Breast epithelium (tissue), 4 donors: ENCODE measurements at regions not wholly inside any gene's neighbourhood (a gene's known extent, or its start where the extent isn't known, plus 50 kb on each side); places are given as distances from the start of the nearest gene placed in this dataset.

Source experiments
- DNase-seq, 2 donors: peaks; one replicate each; pipeline ENCODE4 v3.0.0-alpha.2; 2019; ENCODE audit warnings: low spot score in 2 of 2
- H3K27ac ChIP-seq, 2 donors: fragments of 200-600 bp; sonication (generic) in 1 of 2; one replicate each; pipeline ENCODE4 v1.5.1; 2016 to 2019; ENCODE audit warnings: mild to moderate bottlenecking in 1 of 2
- H3K27me3 ChIP-seq, 2 donors: fragments of 200-600 bp; sonication (generic) in 1 of 2; one replicate each; pipeline versions ENCODE4 v1.5.1 to v1.6.0; 2017 to 2019; ENCODE audit warnings: control low read depth in 1 of 2, mild to moderate bottlenecking in 1 of 2
- H3K36me3 ChIP-seq: fragments of 200-600 bp; one replicate; pipeline ENCODE4 v1.5.1; 2019
- H3K4me1 ChIP-seq, 2 donors: fragments of 200-600 bp; sonication (generic); one replicate each; pipeline ENCODE4 v1.5.1; 2016 to 2019; ENCODE audit warnings: control low read depth in 1 of 2
- H3K4me3 ChIP-seq, 3 donors: fragments of 200-600 bp; sonication (generic); 1 replicate in 2 of 3; 2 replicates in 1 of 3; pipeline ENCODE4 v1.5.1; 2016 to 2019; ENCODE audit warnings: mild to moderate bottlenecking in 3 of 3, moderate library complexity in 2 of 3
- H3K9me3 ChIP-seq, 2 donors: fragments of 200-600 bp; sonication (generic) in 1 of 2; one replicate each; pipeline ENCODE4 v1.5.1; 2016 to 2019; ENCODE audit warnings: control low read depth in 1 of 2
- POLR2A ChIP-seq: fragments of 450-650 bp; IDR thresholded peaks from one replicate; pipeline ENCODE4 v1.6.1; 2016; ENCODE audit warnings: antibody characterized with exemption, mild to moderate bottlenecking, moderate library complexity
- POLR2AphosphoS5 ChIP-seq, 3 donors: sonication (generic); formaldehyde crosslinking; IDR thresholded peaks; one replicate each; pipeline ENCODE4 v1.6.1; 2017; ENCODE audit warnings: antibody characterized with exemption in 3 of 3
- intact Hi-C: fragments of 100-400 bp; cut with DNase I; formaldehyde crosslinking; loops from one replicate; pipeline ENCODE4 v1.15.1; 2023; ENCODE audit warnings: low total_unique reads
- TF ChIP-seq, protein P1 (sequence below), 3 donors: fragments of 450-650 bp; IDR thresholded peaks; one replicate each; pipeline ENCODE4 v1.5.1; 2016 to 2017; ENCODE audit warnings: antibody characterized with exemption in 3 of 3, mild to moderate bottlenecking in 3 of 3, moderate library complexity in 3 of 3

DNA sequence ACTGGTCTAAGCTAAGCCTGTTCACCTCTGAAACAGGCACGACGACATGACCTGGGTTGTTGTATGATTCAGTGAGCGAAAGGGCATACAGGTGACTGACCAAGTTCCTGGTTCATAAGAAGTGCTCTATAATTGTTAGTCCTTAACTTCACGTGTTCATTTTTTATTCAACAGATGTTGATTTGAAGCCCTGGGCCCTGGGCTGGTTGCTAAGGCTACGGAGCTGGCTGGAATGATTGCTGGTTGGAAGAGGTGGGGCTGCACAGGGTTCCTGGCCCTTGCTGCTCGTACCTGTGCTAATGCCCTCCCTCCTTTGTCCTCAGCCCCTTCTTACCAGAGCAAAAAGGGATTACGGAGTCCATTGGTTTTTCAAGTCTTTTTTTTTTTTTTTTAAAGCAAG lies 111.3 kb upstream of the CSF3R start:
- H3K36me3 ChIP-seq: no peaks in the 10 kb centered on the region
- H3K4me1 ChIP-seq: no peaks in the 10 kb centered on the region
- TF ChIP-seq, protein P1, sequence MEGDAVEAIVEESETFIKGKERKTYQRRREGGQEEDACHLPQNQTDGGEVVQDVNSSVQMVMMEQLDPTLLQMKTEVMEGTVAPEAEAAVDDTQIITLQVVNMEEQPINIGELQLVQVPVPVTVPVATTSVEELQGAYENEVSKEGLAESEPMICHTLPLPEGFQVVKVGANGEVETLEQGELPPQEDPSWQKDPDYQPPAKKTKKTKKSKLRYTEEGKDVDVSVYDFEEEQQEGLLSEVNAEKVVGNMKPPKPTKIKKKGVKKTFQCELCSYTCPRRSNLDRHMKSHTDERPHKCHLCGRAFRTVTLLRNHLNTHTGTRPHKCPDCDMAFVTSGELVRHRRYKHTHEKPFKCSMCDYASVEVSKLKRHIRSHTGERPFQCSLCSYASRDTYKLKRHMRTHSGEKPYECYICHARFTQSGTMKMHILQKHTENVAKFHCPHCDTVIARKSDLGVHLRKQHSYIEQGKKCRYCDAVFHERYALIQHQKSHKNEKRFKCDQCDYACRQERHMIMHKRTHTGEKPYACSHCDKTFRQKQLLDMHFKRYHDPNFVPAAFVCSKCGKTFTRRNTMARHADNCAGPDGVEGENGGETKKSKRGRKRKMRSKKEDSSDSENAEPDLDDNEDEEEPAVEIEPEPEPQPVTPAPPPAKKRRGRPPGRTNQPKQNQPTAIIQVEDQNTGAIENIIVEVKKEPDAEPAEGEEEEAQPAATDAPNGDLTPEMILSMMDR (IDR thresholded peaks at IDR 0.05): no peak
- no peak overlapping the region for H3K4me3 ChIP-seq
- no peak overlapping the region for H3K27ac ChIP-seq
- peaks cover 0 to 33% of the 10 kb centered on the region in 2 donors for H3K27me3 ChIP-seq
- no peaks in the 10 kb centered on the region for H3K9me3 ChIP-seq
- DNase-seq: no peak
- intact Hi-C loops: no loop called here

DNA sequence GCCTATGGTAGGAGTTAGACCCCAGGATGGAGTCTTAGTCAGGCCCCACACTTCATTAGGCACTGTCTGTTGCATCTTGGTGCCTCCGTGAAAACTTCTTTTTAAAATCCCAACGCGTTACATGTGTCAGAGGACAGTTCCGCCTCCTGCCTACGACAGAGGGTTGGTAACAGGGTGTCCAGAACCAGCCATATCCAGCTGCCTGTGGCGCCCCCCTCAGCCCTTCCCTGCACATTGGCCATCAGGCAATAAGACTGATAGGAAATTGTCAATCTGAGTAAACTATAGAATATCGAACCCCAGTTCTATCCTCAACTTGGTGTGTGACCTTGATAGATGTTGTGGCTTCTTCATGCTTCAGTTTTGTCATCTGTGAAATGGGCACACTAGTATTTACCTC lies 108.6 kb upstream of the CSF3R start:
- Histone ChIP-seq H3K36me3 (no peaks in the 10 kb centered on the region), H3K4me3 (no peak overlapping the region), H3K9me3 (no peaks in the 10 kb centered on the region), H3K27ac (no peak overlapping the region), H3K27me3 (peaks cover 0 to 53% of the 10 kb centered on the region in 2 donors), H3K4me1 (no peaks in the 10 kb centered on the region)
- TF ChIP-seq POLR2A (no peak), POLR2AphosphoS5 (IDR thresholded peaks at IDR 0.05) (no peak)
- TF ChIP-seq, protein P1 (IDR thresholded peaks at IDR 0.05): no peak
- intact Hi-C loops: no loop called here
- DNase-seq: no peak

DNA sequence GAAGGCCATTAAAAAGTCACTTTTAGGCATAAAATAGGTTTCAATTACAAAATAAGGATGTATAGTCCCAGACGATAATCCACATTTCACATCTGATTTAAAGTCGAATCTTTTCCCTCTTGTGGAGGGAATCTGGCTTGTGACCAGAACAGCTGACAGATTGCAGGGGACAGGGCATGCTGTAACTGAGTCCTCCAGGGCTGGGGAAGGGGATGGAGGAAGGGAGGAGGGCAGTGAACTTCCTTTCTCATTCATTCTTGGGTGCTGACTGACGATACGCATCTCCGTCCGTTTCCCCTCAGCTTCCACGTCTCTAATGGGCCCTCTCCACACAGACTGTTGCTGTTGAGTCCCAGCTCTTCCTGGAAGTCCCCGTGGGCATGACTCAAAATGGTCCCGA lies 108.1 kb upstream of the CSF3R start:
- peaks cover 0 to 58% of the 10 kb centered on the region in 2 donors for H3K27me3 ChIP-seq

DNA sequence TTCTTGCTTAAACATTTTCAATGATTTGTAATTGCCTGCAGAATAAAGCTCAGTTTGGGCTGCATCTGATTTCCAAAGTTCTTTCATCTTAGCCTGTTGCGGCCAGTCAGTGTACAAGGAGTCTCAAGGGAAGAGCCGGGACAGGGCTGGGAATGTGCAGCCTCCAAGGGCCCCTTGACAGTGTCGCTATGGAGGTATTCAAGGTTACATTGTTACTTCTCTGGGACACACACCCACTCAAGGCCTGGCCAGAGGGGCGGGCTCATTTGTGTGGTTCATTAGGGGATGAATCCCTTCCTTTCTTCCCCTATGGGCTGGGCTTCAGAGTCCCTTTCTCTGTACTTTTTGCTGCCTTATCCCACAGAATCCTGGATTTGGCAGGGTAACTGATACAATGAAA lies 107.6 kb upstream of the CSF3R start:
- DNase-seq: no peak
- H3K9me3 ChIP-seq: no peaks in the 10 kb centered on the region
- H3K4me3 ChIP-seq: no peak overlapping the region
- peaks cover 0 to 63% of the 10 kb centered on the region in 2 donors for H3K27me3 ChIP-seq
- TF ChIP-seq, protein P1 (IDR thresholded peaks at IDR 0.05): no peak
- no peak for TF ChIP-seq POLR2AphosphoS5 (IDR thresholded peaks at IDR 0.05)
- TF ChIP-seq POLR2A: no peak
- intact Hi-C loops: no loop called here
- H3K36me3 ChIP-seq: no peaks in the 10 kb centered on the region
- H3K27ac ChIP-seq: no peak overlapping the region
- H3K4me1 ChIP-seq: no peaks in the 10 kb centered on the region

More for the DNA sequence above, 108.1 kb upstream of the CSF3R start:
- no peak for DNase-seq
- Histone ChIP-seq H3K27ac (no peak overlapping the region), H3K4me1 (no peaks in the 10 kb centered on the region), H3K36me3 (no peaks in the 10 kb centered on the region), H3K9me3 (no peaks in the 10 kb centered on the region), H3K4me3 (no peak overlapping the region)
- intact Hi-C loops: no loop called here
- TF ChIP-seq POLR2AphosphoS5 (IDR thresholded peaks at IDR 0.05): no peak
- TF ChIP-seq, protein P1 (IDR thresholded peaks at IDR 0.05): no peak
- no peak for TF ChIP-seq POLR2A

DNA sequence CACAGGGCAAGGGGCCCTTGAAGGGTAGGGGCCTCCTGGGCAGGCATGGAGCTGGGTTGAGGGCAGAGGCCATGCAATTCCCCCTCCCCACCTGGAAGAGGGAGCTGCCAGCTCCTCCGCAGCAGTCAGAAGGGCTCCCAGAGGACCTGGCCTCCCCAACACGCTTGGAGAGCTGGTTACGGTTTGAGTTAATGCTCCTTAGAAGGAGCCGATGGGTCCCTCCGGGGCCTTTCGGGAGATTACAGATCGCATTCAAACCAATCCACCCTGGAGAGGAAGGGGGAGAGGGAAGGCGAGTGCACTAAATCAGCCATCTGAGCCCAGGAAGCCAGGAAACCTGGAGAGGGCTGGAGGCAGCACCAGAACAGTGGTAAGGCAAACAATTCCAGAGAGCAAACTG lies 106.3 kb upstream of the CSF3R start:
- no peaks in the 10 kb centered on the region for H3K4me1 ChIP-seq
- peaks cover 0 to 51% of the 10 kb centered on the region in 2 donors for H3K27me3 ChIP-seq
- H3K9me3 ChIP-seq: no peaks in the 10 kb centered on the region
- TF ChIP-seq, protein P1 (IDR thresholded peaks at IDR 0.05): no peak
- TF ChIP-seq POLR2AphosphoS5 (IDR thresholded peaks at IDR 0.05) (no peak), POLR2A (no peak)
- intact Hi-C loops: no loop called here
- H3K27ac ChIP-seq: no peak overlapping the region
- no peaks in the 10 kb centered on the region for H3K36me3 ChIP-seq
- DNase-seq: no peak
- no peak overlapping the region for H3K4me3 ChIP-seq
